Choroid plexus epithelial cell (primary cell): ENCODE measurements at regions not wholly inside any gene's neighbourhood (a gene's known extent, or its start where the extent isn't known, plus 50 kb on each side); places are given as distances from the start of the nearest gene placed in this dataset.
A peak's percentile ranks its signal among the peaks of the same experiment; 100 is the strongest.

Experiments used
- DNase-seq: peaks from one replicate; pipeline ENCODE4 v3.0.0-alpha.2; 2010; ENCODE audit warnings: low read depth
- H3K4me3 ChIP-seq: 2 replicates; pipeline ENCODE4 v1.5.1; 2011; ENCODE audit warnings: low read depth, mild to moderate bottlenecking, control low read depth, low read length, moderate library complexity
- TF ChIP-seq, protein P1 (sequence below): conservative IDR thresholded peaks from 2 replicates; pipeline ENCODE4 v1.5.1; 2011; ENCODE audit warnings: low read depth, mild to moderate bottlenecking, control low read depth, inconsistent platforms, low read length, moderate library complexity

DNA sequence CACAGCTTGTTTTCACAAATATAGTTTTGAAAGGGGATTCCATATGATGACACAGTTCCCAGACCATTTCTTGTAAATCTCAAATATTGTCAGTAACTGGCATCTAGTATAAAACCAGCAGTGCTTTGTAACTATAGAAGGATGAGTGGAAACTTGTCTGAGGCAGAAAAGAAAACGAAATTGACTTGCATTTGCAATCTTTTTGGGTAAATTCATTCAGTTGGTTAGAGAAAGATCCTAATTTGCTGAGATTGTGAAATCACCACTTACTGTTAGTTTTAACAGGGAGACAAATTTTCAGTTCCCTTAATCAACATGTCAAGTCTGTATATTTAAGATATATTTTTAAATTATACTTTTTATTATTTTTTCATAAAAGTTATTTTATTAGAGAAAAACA lies 71.5 kb upstream of the VEGFC start:
- no peak for DNase-seq
- TF ChIP-seq, protein P1, sequence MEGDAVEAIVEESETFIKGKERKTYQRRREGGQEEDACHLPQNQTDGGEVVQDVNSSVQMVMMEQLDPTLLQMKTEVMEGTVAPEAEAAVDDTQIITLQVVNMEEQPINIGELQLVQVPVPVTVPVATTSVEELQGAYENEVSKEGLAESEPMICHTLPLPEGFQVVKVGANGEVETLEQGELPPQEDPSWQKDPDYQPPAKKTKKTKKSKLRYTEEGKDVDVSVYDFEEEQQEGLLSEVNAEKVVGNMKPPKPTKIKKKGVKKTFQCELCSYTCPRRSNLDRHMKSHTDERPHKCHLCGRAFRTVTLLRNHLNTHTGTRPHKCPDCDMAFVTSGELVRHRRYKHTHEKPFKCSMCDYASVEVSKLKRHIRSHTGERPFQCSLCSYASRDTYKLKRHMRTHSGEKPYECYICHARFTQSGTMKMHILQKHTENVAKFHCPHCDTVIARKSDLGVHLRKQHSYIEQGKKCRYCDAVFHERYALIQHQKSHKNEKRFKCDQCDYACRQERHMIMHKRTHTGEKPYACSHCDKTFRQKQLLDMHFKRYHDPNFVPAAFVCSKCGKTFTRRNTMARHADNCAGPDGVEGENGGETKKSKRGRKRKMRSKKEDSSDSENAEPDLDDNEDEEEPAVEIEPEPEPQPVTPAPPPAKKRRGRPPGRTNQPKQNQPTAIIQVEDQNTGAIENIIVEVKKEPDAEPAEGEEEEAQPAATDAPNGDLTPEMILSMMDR: no peak
- no peak overlapping the region for H3K4me3 ChIP-seq

DNA sequence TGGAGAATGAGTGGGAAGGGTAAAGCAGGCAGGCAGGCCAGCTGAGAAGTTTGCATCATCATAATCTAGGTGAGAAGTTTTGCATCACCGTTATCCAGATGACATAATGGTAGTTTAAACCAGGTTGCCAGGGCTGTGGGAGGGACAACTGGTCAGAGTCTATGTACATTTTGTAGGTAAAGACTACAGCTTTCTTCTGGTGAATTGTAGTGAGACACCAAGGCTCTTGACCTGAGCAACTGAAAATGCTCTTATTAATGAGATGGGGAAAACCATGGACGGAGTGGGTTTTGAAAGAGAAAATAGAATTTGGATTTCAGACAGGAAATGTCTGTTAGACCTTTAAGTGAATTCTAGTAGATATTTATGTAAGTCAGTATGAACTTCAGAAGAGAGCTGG lies 76.0 kb upstream of the VEGFC start:
- TF ChIP-seq, protein P1: no peak
- DNase-seq: no peak
- no peak overlapping the region for H3K4me3 ChIP-seq

DNA sequence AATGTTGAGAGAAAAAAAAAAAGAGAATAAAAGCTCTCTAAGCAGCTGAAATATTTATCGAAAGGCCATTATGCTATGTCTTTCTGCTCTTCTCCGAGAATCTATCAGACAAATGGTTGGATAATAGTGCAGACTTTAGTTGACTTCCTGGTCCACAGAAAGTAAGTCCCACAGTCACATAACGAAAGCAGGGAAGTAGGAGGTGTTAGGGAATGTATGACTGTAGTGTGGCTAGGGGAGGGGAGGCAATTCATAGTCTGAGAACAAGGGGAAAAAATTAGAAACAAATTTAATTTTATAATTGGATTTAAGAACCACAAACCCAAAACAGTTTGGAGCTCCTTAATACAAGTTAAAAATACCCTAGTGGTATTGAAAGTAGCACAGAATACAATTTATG lies 79.7 kb upstream of the VEGFC start:
- DNase-seq: no peak
- no peak overlapping the region for H3K4me3 ChIP-seq
- TF ChIP-seq, protein P1: no peak

DNA sequence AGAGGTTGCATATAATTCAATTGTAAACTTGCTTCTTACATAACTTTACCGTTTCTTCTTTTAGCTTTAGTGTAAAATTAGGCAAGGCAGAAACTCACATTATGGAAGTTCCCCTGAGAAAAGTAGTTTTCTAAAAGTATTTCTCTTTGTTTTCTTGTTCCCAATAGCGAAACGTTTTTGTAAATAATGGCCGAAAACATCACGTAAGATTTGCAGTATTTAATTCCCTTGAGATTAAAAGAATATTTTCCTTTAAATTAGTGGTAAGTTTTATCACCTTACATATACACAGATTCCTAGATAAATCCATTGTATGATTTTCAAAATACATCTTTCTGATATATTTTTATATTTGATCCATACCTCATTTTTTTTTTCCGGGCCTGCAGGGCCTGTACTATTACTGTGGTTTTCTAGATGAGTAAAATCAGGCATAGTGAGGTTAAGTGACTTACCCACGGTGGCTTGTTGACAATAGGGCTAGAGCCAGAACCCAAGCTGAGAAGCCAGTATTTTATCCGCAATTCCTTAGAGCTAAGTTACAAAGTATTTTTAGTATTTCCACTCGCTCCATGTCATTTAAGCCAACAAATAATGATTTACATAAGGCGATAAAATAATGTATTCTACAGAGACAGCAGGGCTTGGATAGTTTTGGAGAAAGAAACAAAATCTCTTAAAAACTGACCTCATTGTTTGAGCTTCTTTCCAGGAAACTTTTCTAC lies 82.2 kb upstream of the VEGFC start:
- no peak overlapping the region for H3K4me3 ChIP-seq
- TF ChIP-seq, protein P1: no peak
- DNase-seq: no peak

DNA sequence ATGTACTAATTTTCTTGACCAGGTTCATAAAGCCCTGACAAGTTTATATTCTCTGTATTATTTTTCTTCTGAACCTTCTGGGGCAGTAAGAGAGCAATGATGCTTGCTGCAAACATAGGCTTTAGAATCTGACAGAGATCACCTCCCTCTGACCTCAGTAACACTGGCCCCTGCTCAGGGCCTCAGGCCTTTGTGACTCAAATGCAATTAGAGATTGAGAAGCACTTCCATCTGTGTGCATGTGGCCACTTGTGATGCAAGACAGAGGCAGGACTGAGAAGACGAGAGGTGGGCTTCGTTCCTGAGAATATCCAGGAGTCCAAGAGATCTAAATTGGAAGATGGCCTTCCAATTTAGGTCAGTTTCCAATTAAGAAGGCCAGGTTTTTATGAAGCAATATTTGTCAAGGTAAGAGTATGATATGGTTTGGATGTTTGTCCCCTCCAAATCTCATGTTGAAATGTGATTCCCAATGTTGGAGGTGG lies 82.8 kb upstream of the VEGFC start:
- TF ChIP-seq, protein P1: no peak
- DNase-seq: no peak
- no peak overlapping the region for H3K4me3 ChIP-seq

DNA sequence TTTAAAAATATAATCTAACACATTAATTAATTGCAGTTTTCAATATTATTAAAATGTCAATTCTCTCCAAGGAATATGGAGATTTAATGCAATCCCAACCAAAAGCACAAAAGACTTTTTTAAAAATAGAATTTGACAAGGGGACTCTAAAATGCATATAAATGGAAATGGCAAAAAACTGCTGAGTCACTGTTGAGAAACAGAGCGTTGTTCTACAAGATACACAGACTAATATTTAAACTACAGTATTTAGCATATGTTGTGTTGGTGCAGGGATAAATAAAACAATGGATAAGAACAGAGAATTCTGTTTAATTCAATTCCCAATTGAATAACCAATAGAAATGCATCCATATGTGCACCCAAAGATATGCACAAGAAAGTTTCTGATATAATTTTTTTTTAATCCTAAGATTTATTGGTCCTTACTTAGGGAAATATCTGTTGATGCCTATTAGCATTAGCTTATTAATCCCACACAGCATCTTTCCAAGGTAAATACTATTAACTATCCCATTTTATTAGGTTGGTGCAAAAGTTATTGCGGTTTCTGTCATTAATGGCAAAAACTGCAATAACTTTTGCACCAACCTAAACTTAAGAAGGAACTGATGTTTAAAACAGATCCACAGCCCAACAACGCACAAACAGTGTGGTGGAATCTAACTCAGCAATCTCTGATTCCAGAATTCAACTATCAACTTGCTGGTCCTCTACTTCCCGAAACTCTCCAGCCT lies 86.8 kb upstream of the VEGFC start:
- H3K4me3 ChIP-seq: no peak overlapping the region
- TF ChIP-seq, protein P1: no peak
- peak; percentile 50 for DNase-seq
